Immature natural killer cell (primary cell): ENCODE measurements at regions not wholly inside any gene's neighbourhood (a gene's known extent, or its start where the extent isn't known, plus 50 kb on each side); places are given as distances from the start of the nearest gene placed in this dataset.
"Not testable (repeated sequence)": the region's sequence is repeated elsewhere in the genome, so short reads cannot be mapped to it uniquely, and the experiment has no call there.

Experiments
- DNase-seq, 3 donors: peaks; one replicate each; pipeline ENCODE4 v3.0.0; 2022; ENCODE audit warnings: mixed read lengths in 1 of 3
- H3K27ac Mint-ChIP-seq, 6 donors: one replicate each; pipeline ENCODE4 v1.8.0; 2020; ENCODE audit warnings: mixed read lengths in 6 of 6, mild to moderate bottlenecking in 5 of 6, inconsistent platforms in 4 of 6, moderate library complexity in 3 of 6
- H3K27me3 Mint-ChIP-seq, 3 donors: one replicate each; pipeline ENCODE4 v1.8.0; 2020 to 2021; ENCODE audit warnings: low read depth in 3 of 3, mild to moderate bottlenecking in 3 of 3, mixed read lengths in 3 of 3, moderate library complexity in 3 of 3, inconsistent platforms in 1 of 3
- H3K36me3 Mint-ChIP-seq, 3 donors: one replicate each; pipeline ENCODE4 v1.8.0; 2020; ENCODE audit warnings: mixed read lengths in 3 of 3, inconsistent platforms in 2 of 3, mild to moderate bottlenecking in 2 of 3
- H3K4me1 Mint-ChIP-seq, 2 donors: one replicate each; pipeline ENCODE4 v1.8.0; 2020; ENCODE audit warnings: inconsistent platforms in 2 of 2, mild to moderate bottlenecking in 2 of 2, mixed read lengths in 2 of 2, moderate library complexity in 1 of 2
- H3K4me3 Mint-ChIP-seq, 5 donors: one replicate each; pipeline ENCODE4 v1.8.0; 2020; ENCODE audit warnings: mild to moderate bottlenecking in 5 of 5, mixed read lengths in 5 of 5, inconsistent platforms in 3 of 5, moderate library complexity in 3 of 5
- H3K9me3 Mint-ChIP-seq, 6 donors: one replicate each; pipeline ENCODE4 v1.8.0; 2020; ENCODE audit warnings: mild to moderate bottlenecking in 6 of 6, mixed read lengths in 6 of 6, inconsistent platforms in 4 of 6, moderate library complexity in 3 of 6

DNA sequence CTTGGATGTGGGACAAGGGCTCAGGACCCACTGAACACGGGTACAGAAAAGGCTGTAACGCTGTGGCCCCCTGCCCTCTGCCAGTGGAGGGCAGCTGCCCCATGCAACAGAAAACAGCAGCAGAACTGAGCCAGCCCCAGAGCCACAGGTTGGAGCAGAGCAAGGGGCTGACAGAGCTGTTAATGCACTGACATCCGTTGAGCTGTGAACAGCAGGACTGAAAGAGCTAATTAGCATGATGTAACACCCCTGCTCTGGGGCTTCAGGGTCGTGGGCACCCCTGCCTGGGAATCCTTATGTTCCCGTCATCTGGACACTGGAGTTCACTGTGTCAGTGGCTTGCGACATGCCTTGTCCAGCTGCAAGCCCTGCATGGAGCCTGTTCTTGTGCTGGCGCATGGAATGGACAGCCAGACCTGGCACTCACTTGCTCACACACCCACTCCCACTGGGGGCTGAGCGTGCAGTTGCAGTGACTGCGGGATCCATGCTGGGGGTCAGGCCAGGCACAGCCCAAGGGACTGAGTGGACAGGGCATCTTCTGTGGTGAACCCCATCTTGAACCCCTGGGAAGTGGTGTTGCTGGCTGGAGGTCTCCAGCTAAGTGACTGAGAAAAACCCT lies 293.7 kb downstream of the DNAJB9 start:
- Mint-ChIP-seq H3K9me3 (peaks cover 9 to 34% (median 23%) of the 10 kb centered on the region in 6 donors), H3K27me3 (peaks cover 0 to 2% (median 0%) of the 10 kb centered on the region in 3 donors), H3K27ac (no peak overlapping the region), H3K4me1 (no peaks in the 10 kb centered on the region), H3K4me3 (no peak overlapping the region), H3K36me3 (no peaks in the 10 kb centered on the region)
- no peak for DNase-seq

GRCh38 chr7:108869070-108869469 lies 299.4 kb downstream of the DNAJB9 start:
- no peak for DNase-seq
- Mint-ChIP-seq H3K4me3 (no peak overlapping the region), H3K27me3 (peaks cover 0 to 2% (median 1%) of the 10 kb centered on the region in 3 donors), H3K36me3 (no peaks in the 10 kb centered on the region), H3K9me3 (peaks cover 12 to 42% (median 24%) of the 10 kb centered on the region in 6 donors), H3K4me1 (no peaks in the 10 kb centered on the region), H3K27ac (no peak overlapping the region)

GRCh38 chr7:108875139-108875538 lies 305.5 kb downstream of the DNAJB9 start:
- Mint-ChIP-seq H3K27ac (no peak overlapping the region), H3K9me3 (peaks cover 9 to 59% (median 33%) of the 10 kb centered on the region in 6 donors), H3K4me1 (no peaks in the 10 kb centered on the region), H3K27me3 (peaks cover 0 to 1% (median 0%) of the 10 kb centered on the region in 3 donors), H3K36me3 (no peaks in the 10 kb centered on the region), H3K4me3 (no peak overlapping the region)
- no peak for DNase-seq

DNA sequence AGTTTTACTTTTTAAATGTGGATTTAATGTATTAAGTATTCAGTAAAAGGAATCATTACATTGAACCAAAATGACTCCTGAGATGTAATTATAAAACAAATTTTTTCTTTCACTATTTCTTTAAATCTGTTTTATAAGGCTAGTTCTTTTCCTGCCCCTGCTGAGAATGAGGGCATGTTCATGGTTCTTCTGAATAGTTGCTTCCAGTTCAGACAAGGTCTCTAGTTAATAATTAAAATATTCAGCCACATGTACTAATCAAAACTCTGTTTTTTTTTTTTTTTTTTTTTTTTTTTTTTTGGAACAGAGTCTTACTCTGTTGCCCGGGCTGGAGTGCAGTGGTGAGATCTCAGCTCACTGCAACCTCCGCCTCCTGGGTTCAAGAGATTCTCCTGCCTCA lies 321.2 kb downstream of the DNAJB9 start:
- DNase-seq: no peak
- Mint-ChIP-seq H3K27ac (no peak overlapping the region), H3K4me3 (no peak overlapping the region), H3K27me3 (no peaks in the 10 kb centered on the region), H3K36me3 (no peaks in the 10 kb centered on the region), H3K4me1 (no peaks in the 10 kb centered on the region), H3K9me3 (peaks cover 10 to 45% (median 27%) of the 10 kb centered on the region in 6 donors)

DNA sequence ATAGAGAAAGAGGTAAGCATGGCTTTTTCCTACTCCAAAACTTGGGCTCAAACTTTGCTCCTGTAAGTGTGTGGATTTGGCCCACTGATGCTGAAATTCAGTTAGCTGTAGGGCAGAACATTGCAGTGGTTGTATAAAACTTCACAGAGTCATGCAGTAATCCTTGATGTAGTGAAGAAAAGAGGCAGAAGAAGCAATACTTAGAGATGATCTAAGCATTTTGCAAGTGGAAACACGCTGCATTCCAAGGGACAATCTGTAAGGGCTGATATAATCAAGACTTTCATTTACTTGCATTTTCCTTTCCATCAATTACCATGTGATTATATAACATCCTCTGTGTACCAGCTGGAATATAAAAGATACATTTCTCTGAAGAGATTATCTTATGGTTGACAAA lies 338.8 kb downstream of the DNAJB9 start:
- Mint-ChIP-seq H3K27me3 (peaks cover 0 to 2% (median 0%) of the 10 kb centered on the region in 3 donors), H3K9me3 (peaks cover 3 to 38% (median 11%) of the 10 kb centered on the region in 6 donors), H3K36me3 (no peaks in the 10 kb centered on the region), H3K4me3 (no peak overlapping the region), H3K4me1 (no peaks in the 10 kb centered on the region), H3K27ac (no peak overlapping the region)
- DNase-seq: no peak

DNA sequence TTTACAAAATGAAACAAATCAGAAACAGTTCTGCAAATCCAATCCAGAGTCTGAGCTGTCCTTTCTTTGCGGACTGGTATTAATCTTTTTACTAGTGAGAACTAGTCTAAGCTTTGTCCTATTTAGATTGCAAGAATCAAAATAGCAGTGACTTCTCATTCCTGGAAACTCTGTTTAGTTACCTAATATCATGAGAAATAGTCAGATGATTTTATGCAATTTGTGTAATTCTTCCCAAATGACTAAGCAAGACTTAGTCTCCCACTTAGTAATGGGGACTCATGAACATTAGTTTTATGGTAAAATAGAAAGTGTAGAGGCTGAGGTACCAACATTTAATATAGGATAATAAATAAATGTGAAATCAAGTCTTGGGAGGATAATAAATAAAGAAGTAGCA lies 341.3 kb downstream of the DNAJB9 start:
- no peak overlapping the region for H3K4me3 Mint-ChIP-seq
- no peaks in the 10 kb centered on the region for H3K4me1 Mint-ChIP-seq
- H3K9me3 Mint-ChIP-seq: peaks cover 0 to 44% (median 16%) of the 10 kb centered on the region in 6 donors
- no peaks in the 10 kb centered on the region for H3K36me3 Mint-ChIP-seq
- H3K27me3 Mint-ChIP-seq: no peaks in the 10 kb centered on the region
- no peak for DNase-seq
- no peak overlapping the region for H3K27ac Mint-ChIP-seq

DNA sequence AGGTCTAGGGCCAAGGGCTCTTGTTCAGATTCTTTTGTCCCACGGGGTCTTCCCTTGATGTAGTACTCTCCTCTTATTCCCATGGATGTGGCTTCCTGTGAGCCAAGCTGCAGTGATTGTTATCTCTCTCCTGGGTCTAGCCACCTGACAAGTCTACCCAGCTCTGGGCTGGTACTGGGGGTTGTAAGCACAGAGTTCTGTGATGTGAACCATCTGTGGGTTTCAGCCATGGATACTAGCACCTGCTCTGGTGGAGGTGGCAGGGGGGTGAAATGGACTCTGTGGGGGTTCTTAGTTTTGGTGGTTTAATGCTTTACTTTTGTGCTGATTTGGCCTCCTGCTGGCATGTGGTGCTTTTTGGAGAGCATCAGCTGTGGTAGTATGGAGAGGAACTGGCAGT lies 350.8 kb downstream of the DNAJB9 start:
- Mint-ChIP-seq H3K4me1 (no peaks in the 10 kb centered on the region), H3K27ac (no peak overlapping the region), H3K4me3 (no peak overlapping the region), H3K36me3 (peaks cover 0 to 4% (median 3%) of the 10 kb centered on the region in 3 donors), H3K27me3 (peaks cover 0 to 2% (median 0%) of the 10 kb centered on the region in 3 donors), H3K9me3 (peaks cover 25 to 93% (median 51%) of the 10 kb centered on the region in 6 donors)
- no peak for DNase-seq

DNA sequence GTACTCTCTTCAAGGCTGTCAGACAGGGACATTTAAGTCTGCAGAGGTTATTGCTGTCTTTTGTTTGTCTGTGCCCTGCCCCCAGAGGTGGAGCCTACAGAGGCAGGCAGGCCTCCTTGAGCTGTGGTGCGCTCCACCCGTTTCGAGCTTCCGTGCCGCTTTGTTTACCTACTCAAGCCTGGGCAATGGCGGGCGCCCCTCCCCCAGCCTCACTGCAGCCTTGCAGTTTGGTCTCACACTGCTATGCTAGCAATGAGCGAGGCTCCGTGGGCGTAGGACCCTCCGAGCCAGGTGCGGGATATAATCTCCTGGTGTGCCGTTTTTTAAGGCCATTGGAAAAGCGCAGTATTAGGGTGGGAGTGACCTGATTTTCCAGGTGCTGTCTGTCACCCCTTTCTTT lies 373.4 kb downstream of the DNAJB9 start:
- H3K27ac Mint-ChIP-seq, H3K36me3 Mint-ChIP-seq, H3K4me1 Mint-ChIP-seq, H3K4me3 Mint-ChIP-seq, DNase-seq, H3K27me3 Mint-ChIP-seq: not testable (repeated sequence)
- H3K9me3 Mint-ChIP-seq: peaks cover 11 to 49% (median 29%) of the 10 kb centered on the region in 6 donors

DNA sequence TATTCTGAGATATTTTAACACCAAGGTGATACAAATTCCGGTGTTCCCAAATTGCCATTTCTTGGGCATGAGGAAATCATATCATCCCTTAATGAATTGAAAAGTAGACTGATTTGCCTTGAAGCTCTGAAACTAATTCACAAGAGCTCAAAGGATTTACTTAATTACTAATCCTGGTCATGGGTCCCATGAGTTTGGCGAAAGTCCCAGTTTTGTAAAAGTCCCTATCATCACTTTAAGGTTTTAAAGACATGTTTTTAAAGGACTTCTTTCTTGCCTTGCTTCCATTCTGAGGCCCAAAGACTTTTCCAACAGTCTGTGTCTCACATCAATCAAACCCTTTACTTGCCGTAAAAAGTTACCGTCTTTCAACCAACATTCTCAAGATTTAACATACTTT lies 377.9 kb downstream of the DNAJB9 start:
- Mint-ChIP-seq H3K27ac (no peak overlapping the region), H3K4me3 (no peak overlapping the region), H3K36me3 (peaks cover 0 to 4% (median 0%) of the 10 kb centered on the region in 3 donors), H3K4me1 (no peaks in the 10 kb centered on the region), H3K9me3 (peaks cover 11 to 54% (median 32%) of the 10 kb centered on the region in 6 donors), H3K27me3 (no peaks in the 10 kb centered on the region)
- DNase-seq: no peak

GRCh38 chr7:108972004-108972403 lies 402.3 kb downstream of the DNAJB9 start:
- Mint-ChIP-seq H3K27me3 (peaks cover 0 to 2% (median 1%) of the 10 kb centered on the region in 3 donors), H3K4me3 (no peak overlapping the region), H3K36me3 (peaks cover 0 to 3% (median 0%) of the 10 kb centered on the region in 3 donors), H3K4me1 (no peaks in the 10 kb centered on the region), H3K27ac (no peak overlapping the region), H3K9me3 (peaks cover 8 to 36% (median 17%) of the 10 kb centered on the region in 6 donors)
- DNase-seq: no peak

DNA sequence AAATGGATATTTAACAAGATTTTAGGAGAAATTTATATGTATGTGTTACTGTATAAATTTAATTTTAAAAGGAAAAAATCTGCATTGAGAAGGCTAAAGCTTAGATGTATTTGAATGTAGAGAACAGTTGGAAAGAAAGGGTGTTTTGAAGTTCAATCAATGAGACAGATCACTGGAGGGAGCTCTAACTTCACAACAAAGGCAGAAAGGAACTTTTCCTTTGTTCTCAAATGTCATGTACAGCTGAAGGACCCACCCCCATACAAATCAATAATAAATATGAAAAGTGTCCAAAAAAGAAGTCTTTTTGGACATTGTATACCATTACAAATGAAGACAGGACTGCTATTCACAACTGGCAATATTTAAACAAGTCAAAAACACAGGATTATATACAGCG lies 403.4 kb downstream of the DNAJB9 start:
- Mint-ChIP-seq H3K27ac (no peak overlapping the region), H3K4me1 (no peaks in the 10 kb centered on the region), H3K9me3 (peaks cover 5 to 32% (median 15%) of the 10 kb centered on the region in 6 donors), H3K4me3 (no peak overlapping the region), H3K36me3 (peaks cover 0 to 3% (median 0%) of the 10 kb centered on the region in 3 donors), H3K27me3 (peaks cover 0 to 2% (median 1%) of the 10 kb centered on the region in 3 donors)
- no peak for DNase-seq

GRCh38 chr7:108974641-108975040 lies 405.0 kb downstream of the DNAJB9 start:
- Mint-ChIP-seq H3K27ac (no peak overlapping the region), H3K9me3 (peaks cover 6 to 30% (median 19%) of the 10 kb centered on the region in 6 donors), H3K36me3 (peaks cover 0 to 3% (median 0%) of the 10 kb centered on the region in 3 donors), H3K27me3 (peaks cover 0 to 3% (median 2%) of the 10 kb centered on the region in 3 donors), H3K4me3 (no peak overlapping the region), H3K4me1 (no peaks in the 10 kb centered on the region)
- DNase-seq: no peak

DNA sequence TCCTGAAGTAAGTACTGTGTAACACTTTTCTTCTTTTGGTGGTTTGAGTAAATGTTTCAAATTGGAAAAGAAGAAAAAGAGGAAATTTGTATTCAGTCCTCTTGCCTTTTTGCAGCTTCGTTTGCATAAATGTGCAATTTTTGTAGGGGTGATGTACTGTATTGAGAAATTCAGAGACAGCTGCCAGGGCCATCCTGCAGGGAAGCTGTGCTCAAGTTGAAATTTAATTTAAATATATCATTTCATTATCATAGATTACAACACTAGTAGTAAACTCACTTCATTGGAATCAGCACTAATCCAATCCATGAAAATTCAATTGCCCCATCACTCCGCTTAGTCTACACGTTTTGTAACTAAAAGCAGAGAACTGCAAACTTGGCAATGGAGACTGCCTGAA lies 415.4 kb downstream of the DNAJB9 start:
- Mint-ChIP-seq H3K27me3 (no peaks in the 10 kb centered on the region), H3K36me3 (no peaks in the 10 kb centered on the region), H3K27ac (no peak overlapping the region), H3K4me1 (no peaks in the 10 kb centered on the region), H3K4me3 (no peak overlapping the region), H3K9me3 (peaks cover 16 to 65% (median 36%) of the 10 kb centered on the region in 6 donors)
- DNase-seq: no peak

DNA sequence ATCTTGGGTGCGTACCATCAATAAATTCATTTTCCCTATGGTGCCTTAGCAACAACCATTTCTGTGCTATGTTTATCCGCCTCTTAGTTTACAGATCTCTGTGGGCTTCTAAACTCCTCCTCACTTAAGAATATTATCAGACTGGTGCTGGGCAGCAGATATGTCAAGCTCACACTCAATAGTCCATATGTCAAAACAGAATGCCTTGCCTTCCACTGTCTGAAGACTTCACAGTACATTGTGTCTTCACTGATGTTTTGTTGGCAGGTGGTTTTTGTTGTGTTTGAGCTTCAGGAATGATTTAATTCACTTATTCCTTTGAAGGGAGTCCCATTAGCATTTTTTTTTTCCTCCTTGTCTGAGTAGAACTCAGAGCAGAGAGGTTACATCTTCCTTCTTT lies 419.6 kb downstream of the DNAJB9 start:
- no peak for DNase-seq
- no peaks in the 10 kb centered on the region for H3K36me3 Mint-ChIP-seq
- H3K9me3 Mint-ChIP-seq: peaks cover 13 to 70% (median 26%) of the 10 kb centered on the region in 6 donors
- no peaks in the 10 kb centered on the region for H3K4me1 Mint-ChIP-seq
- no peaks in the 10 kb centered on the region for H3K27me3 Mint-ChIP-seq
- H3K4me3 Mint-ChIP-seq: no peak overlapping the region
- no peak overlapping the region for H3K27ac Mint-ChIP-seq

DNA sequence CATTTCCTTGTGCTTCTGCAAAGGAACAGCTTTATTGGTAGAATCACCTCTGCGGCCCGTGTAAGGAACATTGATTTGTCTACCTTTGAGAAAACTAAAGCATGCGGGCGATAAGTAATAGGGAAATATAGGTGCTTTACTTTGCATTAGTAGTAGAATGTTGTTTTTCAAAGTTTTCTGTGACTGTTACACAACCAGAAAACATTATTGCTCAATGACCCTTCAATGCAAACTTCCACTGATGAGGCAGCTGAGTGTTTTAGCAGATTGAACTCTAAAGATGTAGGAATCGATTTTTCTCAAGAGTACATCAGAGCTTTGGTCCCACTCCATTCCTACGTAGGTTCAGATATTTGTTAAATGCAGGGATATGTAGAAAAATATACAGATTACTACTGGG lies 427.8 kb downstream of the DNAJB9 start:
- no peak for DNase-seq
- no peak overlapping the region for H3K4me3 Mint-ChIP-seq
- peaks cover 10 to 62% (median 26%) of the 10 kb centered on the region in 6 donors for H3K9me3 Mint-ChIP-seq
- no peaks in the 10 kb centered on the region for H3K27me3 Mint-ChIP-seq
- H3K36me3 Mint-ChIP-seq: no peaks in the 10 kb centered on the region
- H3K27ac Mint-ChIP-seq: no peak overlapping the region
- H3K4me1 Mint-ChIP-seq: no peaks in the 10 kb centered on the region
